SK-N-SH treated with all-trans-retinoic acid at 6 μM for 48 hours (cell line): ENCODE measurements at regions not wholly inside any gene's neighbourhood (a gene's known extent, or its start where the extent isn't known, plus 50 kb on each side); places are given as distances from the start of the nearest gene placed in this dataset.

Experiments
- ATAC-seq: fragments of 200-7000 bp; cut with Tn5 transposase; 3 replicates; pipeline ENCODE4 v1.9.1; 2020; ENCODE audit warnings: mild to moderate bottlenecking, moderate library complexity
- ARNTL ChIP-seq: fragments of 450-650 bp; formaldehyde crosslinking; IDR thresholded peaks from 2 replicates; pipeline ENCODE4 v1.5.0; 2020; ENCODE audit warnings: low read depth, mild to moderate bottlenecking, moderate library complexity, borderline replicate concordance
- BACH2 ChIP-seq: fragments of 250-450 bp; sonication (Bioruptor Pico); IDR thresholded peaks from 2 replicates; pipeline ENCODE4 v1.9.0; 2021; ENCODE audit warnings: mild to moderate bottlenecking, borderline replicate concordance
- CSDC2 ChIP-seq: fragments of 250-450 bp; sonication (Bioruptor Pico); IDR thresholded peaks from 2 replicates; pipeline ENCODE4 v1.5.0; 2020; ENCODE audit warnings: mild to moderate bottlenecking, moderate library complexity
- CSRNP3 ChIP-seq: fragments of 250-450 bp; sonication (Bioruptor Pico); IDR thresholded peaks from 2 replicates; pipeline ENCODE4 v1.5.1; 2021; ENCODE audit warnings: mild to moderate bottlenecking, moderate library complexity
- GLIS3 ChIP-seq: fragments of 250-450 bp; sonication (Bioruptor Pico); IDR thresholded peaks from 2 replicates; pipeline ENCODE4 v1.5.0; 2020; ENCODE audit warnings: mild to moderate bottlenecking, moderate library complexity
- ISL1 ChIP-seq: fragments of 250-450 bp; sonication (Bioruptor Pico); IDR thresholded peaks from 2 replicates; pipeline ENCODE4 v2.1.2; 2022; ENCODE audit warnings: mild to moderate bottlenecking, moderate library complexity
- PATZ1 ChIP-seq: fragments of 250-450 bp; sonication (Bioruptor Pico); IDR thresholded peaks from 2 replicates; pipeline ENCODE4 v1.8.0; 2020; ENCODE audit warnings: mild to moderate bottlenecking, moderate library complexity, borderline replicate concordance
- RARB ChIP-seq: fragments of 250-450 bp; sonication (Bioruptor Pico); IDR thresholded peaks from 2 replicates; pipeline ENCODE4 v1.8.0; 2021; ENCODE audit warnings: mild to moderate bottlenecking, moderate library complexity
- SNAI2 ChIP-seq: fragments of 250-450 bp; sonication (Bioruptor Pico); IDR thresholded peaks from 2 replicates; pipeline ENCODE4 v1.5.0; 2020; ENCODE audit warnings: mild to moderate bottlenecking, moderate library complexity
- TCF4 ChIP-seq: fragments of 250-450 bp; sonication (Bioruptor Pico); IDR thresholded peaks from 2 replicates; pipeline ENCODE4 v1.8.0; 2021; ENCODE audit warnings: mild to moderate bottlenecking, moderate library complexity, borderline replicate concordance
- TOX ChIP-seq: fragments of 250-450 bp; sonication (Bioruptor Pico); IDR thresholded peaks from 2 replicates; pipeline ENCODE4 v1.8.0; 2021; ENCODE audit warnings: mild to moderate bottlenecking, moderate library complexity, borderline replicate concordance
- ZFP30 ChIP-seq: fragments of 450-650 bp; formaldehyde crosslinking; IDR thresholded peaks from 2 replicates; pipeline ENCODE4 v1.5.0; 2022; ENCODE audit warnings: mild to moderate bottlenecking, moderate library complexity
- ZNF565 ChIP-seq: fragments of 450-650 bp; formaldehyde crosslinking; conservative IDR thresholded peaks from 2 replicates; pipeline ENCODE4 v1.5.0; 2020; ENCODE audit warnings: low read depth, mild to moderate bottlenecking, moderate library complexity
- ZNF70 ChIP-seq: fragments of 450-650 bp; formaldehyde crosslinking; IDR thresholded peaks from 2 replicates; pipeline ENCODE4 v1.5.0; 2020; ENCODE audit warnings: mild to moderate bottlenecking, moderate library complexity
- TF ChIP-seq, protein P1 (sequence below): fragments of 250-450 bp; sonication (Bioruptor Pico); IDR thresholded peaks from 2 replicates; pipeline ENCODE4 v1.5.0; 2020; ENCODE audit warnings: mild to moderate bottlenecking, moderate library complexity
- TF ChIP-seq, protein P2 (sequence below): fragments of 250-450 bp; sonication (Bioruptor Pico); IDR thresholded peaks from 2 replicates; pipeline ENCODE4 v1.5.1; 2020; ENCODE audit warnings: low read depth, mild to moderate bottlenecking, moderate library complexity
- TF ChIP-seq, protein P3 (sequence below): fragments of 250-450 bp; sonication (Bioruptor Pico); IDR thresholded peaks from 2 replicates; pipeline ENCODE4 v1.8.0; 2021; ENCODE audit warnings: low read depth, mild to moderate bottlenecking, moderate library complexity, borderline replicate concordance

DNA sequence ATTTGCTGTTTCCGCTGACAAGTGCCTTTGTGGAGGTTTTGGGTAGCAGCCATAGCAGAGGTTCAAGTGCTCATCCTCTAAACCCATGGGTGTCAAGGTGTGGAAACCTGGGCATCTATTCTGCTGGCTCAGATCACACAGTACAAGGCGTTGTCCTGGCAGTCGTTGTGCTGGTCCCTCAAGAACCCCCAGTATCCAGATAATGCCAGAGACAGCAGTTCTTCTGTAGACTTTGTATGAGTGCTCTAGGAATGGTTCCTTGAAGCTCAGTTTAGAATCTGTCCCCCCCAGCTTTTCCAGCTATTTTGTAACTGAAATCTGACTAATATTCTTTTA is 655.7 kb upstream of the MAP3K7 start (continued):
- TF ChIP-seq, protein P1, sequence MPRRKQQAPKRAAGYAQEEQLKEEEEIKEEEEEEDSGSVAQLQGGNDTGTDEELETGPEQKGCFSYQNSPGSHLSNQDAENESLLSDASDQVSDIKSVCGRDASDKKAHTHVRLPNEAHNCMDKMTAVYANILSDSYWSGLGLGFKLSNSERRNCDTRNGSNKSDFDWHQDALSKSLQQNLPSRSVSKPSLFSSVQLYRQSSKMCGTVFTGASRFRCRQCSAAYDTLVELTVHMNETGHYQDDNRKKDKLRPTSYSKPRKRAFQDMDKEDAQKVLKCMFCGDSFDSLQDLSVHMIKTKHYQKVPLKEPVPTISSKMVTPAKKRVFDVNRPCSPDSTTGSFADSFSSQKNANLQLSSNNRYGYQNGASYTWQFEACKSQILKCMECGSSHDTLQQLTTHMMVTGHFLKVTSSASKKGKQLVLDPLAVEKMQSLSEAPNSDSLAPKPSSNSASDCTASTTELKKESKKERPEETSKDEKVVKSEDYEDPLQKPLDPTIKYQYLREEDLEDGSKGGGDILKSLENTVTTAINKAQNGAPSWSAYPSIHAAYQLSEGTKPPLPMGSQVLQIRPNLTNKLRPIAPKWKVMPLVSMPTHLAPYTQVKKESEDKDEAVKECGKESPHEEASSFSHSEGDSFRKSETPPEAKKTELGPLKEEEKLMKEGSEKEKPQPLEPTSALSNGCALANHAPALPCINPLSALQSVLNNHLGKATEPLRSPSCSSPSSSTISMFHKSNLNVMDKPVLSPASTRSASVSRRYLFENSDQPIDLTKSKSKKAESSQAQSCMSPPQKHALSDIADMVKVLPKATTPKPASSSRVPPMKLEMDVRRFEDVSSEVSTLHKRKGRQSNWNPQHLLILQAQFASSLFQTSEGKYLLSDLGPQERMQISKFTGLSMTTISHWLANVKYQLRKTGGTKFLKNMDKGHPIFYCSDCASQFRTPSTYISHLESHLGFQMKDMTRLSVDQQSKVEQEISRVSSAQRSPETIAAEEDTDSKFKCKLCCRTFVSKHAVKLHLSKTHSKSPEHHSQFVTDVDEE, result no peak
- TF ChIP-seq GLIS3 (CRISPR knock-in tag) (no peak), TCF4 (CRISPR knock-in tag) (no peak)
- TF ChIP-seq, all 23 proteins: peak for 0

- ATAC-seq, result no peak
- TF ChIP-seq ZFP30 (CRISPR knock-in tag) (no peak), BACH2 (CRISPR knock-in tag) (no peak), SNAI2 (CRISPR knock-in tag) (no peak), CSRNP3 (no peak), CSDC2 (CRISPR knock-in tag) (no peak), PATZ1 (CRISPR knock-in tag) (no peak), GLIS3 (CRISPR knock-in tag) (no peak), ZNF70 (no peak), ISL1 (no peak), ARNTL (CRISPR knock-in tag) (no peak), RARB (CRISPR knock-in tag) (no peak), ZNF565 (CRISPR knock-in tag) (no peak), TOX (CRISPR knock-in tag) (no peak)
- TF ChIP-seq, protein P2, sequence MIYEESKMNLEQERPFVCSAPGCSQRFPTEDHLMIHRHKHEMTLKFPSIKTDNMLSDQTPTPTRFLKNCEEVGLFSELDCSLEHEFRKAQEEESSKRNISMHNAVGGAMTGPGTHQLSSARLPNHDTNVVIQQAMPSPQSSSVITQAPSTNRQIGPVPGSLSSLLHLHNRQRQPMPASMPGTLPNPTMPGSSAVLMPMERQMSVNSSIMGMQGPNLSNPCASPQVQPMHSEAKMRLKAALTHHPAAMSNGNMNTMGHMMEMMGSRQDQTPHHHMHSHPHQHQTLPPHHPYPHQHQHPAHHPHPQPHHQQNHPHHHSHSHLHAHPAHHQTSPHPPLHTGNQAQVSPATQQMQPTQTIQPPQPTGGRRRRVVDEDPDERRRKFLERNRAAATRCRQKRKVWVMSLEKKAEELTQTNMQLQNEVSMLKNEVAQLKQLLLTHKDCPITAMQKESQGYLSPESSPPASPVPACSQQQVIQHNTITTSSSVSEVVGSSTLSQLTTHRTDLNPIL (CRISPR knock-in tag), result no peak
- TF ChIP-seq, protein P3, sequence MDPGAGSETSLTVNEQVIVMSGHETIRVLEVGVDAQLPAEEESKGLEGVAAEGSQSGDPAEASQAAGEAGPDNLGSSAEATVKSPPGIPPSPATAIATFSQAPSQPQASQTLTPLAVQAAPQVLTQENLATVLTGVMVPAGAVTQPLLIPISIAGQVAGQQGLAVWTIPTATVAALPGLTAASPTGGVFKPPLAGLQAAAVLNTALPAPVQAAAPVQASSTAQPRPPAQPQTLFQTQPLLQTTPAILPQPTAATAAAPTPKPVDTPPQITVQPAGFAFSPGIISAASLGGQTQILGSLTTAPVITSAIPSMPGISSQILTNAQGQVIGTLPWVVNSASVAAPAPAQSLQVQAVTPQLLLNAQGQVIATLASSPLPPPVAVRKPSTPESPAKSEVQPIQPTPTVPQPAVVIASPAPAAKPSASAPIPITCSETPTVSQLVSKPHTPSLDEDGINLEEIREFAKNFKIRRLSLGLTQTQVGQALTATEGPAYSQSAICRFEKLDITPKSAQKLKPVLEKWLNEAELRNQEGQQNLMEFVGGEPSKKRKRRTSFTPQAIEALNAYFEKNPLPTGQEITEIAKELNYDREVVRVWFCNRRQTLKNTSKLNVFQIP, result no peak
- TF ChIP-seq, protein P1, result no peak
Observed at GRCh38 chr6:91241946-91242613, 655.2 kb upstream of the MAP3K7 start.
